Caco-2 (cell line): ENCODE measurements at regions not wholly inside any gene's neighbourhood (a gene's known extent, or its start where the extent isn't known, plus 50 kb on each side); places are given as distances from the start of the nearest gene placed in this dataset.

Source experiments
- BruUV-seq: library from RNA; stranded (reverse); fragments of 400-500 nt; replicated peaks from 2 replicates; lab custom pipeline; 2021; lab: Mats Ljungman, UMichigan
- CTCF ChIA-PET: fragments of 300-600 bp; sonication (Branson Sonifier 250); formaldehyde crosslinking; loops from one replicate; lab custom pipeline; 2022; ENCODE audit warnings: antibody characterized with exemption; lab: Charles Lee
- POLR2A ChIA-PET: fragments of 300-600 bp; sonication (Branson Sonifier 250); formaldehyde crosslinking; loops from one replicate; lab custom pipeline; 2022; ENCODE audit warnings: antibody characterized with exemption; lab: Charles Lee
- DNase-seq, 2 experiments: peaks; one replicate each; pipeline versions ENCODE4 v3.0.0 to v3.0.0-alpha.2; 2020 to 2022
- H3K27me3 ChIP-seq: replicated peaks from 2 replicates; pipeline ENCODE4 v1.6.0; 2011; ENCODE audit warnings: low read length; ENCODE audit not compliant: control insufficient read depth, insufficient read depth
- H3K36me3 ChIP-seq: 2 replicates; pipeline ENCODE4 v1.5.1; 2011; ENCODE audit warnings: low read length; ENCODE audit not compliant: control insufficient read depth, insufficient read depth
- H3K4me1 ChIP-seq: fragments of 250-450 bp; sonication (Bioruptor Pico); 2 replicates; pipeline ENCODE4 v1.5.1; 2020; ENCODE audit warnings: mild to moderate bottlenecking
- H3K4me3 ChIP-seq: 2 replicates; pipeline ENCODE4 v1.5.1; 2011; ENCODE audit warnings: low read depth, mild to moderate bottlenecking, control low read depth, low read length
- H3K9me3 ChIP-seq: fragments of 250-450 bp; sonication (Bioruptor Pico); 2 replicates; pipeline ENCODE4 v1.5.1; 2020; ENCODE audit warnings: mild to moderate bottlenecking, moderate library complexity
- H3K27ac Mint-ChIP-seq: one replicate; pipeline ENCODE4 v1.8.0; 2022; ENCODE audit warnings: mixed read lengths; ENCODE audit not compliant: unreplicated experiment
- H3K27me3 Mint-ChIP-seq: one replicate; pipeline ENCODE4 v1.8.0; 2022; ENCODE audit warnings: mixed read lengths; ENCODE audit not compliant: insufficient read depth, unreplicated experiment
- H3K36me3 Mint-ChIP-seq: one replicate; pipeline ENCODE4 v1.8.0; 2022; ENCODE audit warnings: mild to moderate bottlenecking, mixed read lengths; ENCODE audit not compliant: insufficient read depth, unreplicated experiment
- H3K4me1 Mint-ChIP-seq: one replicate; pipeline ENCODE4 v1.8.0; 2022; ENCODE audit warnings: low read depth, mixed read lengths; ENCODE audit not compliant: unreplicated experiment
- H3K4me3 Mint-ChIP-seq: one replicate; pipeline ENCODE4 v1.8.0; 2022; ENCODE audit warnings: mild to moderate bottlenecking, moderate library complexity, mixed read lengths; ENCODE audit not compliant: unreplicated experiment
- H3K9me3 Mint-ChIP-seq: one replicate; pipeline ENCODE4 v1.8.0; 2022; ENCODE audit warnings: mixed read lengths; ENCODE audit not compliant: unreplicated experiment
- intact Hi-C: fragments of 100-400 bp; cut with micrococcal nuclease; formaldehyde crosslinking; loops from one replicate; pipeline ENCODE4 v1.10.0; 2022; ENCODE audit not compliant: unreplicated experiment
- TF ChIP-seq, protein P1 (sequence below), 2 experiments: fragments of 200-600 bp in 1 of 2; IDR thresholded peaks; 1 replicate in 1 of 2; 2 replicates in 1 of 2; pipeline versions ENCODE4 v1.5.1 to v1.8.0; 2011 to 2022; ENCODE audit warnings: antibody characterized with exemption in 1 of 2, control low read depth in 1 of 2, inconsistent platforms in 1 of 2, low read depth in 1 of 2, low read length in 1 of 2, mild to moderate bottlenecking in 1 of 2, moderate library complexity in 1 of 2; ENCODE audit not compliant: insufficient read depth in 1 of 2, severe bottlenecking in 1 of 2, unreplicated experiment in 1 of 2

GRCh38 chr5:40025586-40025985 lies 600.8 kb upstream of the DAB2 start:
- no TSS peak for BruUV-seq
- H3K4me3 Mint-ChIP-seq, result no peak overlapping the region
- H3K27ac Mint-ChIP-seq, result no peak overlapping the region
- CTCF ChIA-PET, result no interaction called here
- no peaks in the 10 kb centered on the region for H3K27me3 ChIP-seq
- TF ChIP-seq, protein P1, sequence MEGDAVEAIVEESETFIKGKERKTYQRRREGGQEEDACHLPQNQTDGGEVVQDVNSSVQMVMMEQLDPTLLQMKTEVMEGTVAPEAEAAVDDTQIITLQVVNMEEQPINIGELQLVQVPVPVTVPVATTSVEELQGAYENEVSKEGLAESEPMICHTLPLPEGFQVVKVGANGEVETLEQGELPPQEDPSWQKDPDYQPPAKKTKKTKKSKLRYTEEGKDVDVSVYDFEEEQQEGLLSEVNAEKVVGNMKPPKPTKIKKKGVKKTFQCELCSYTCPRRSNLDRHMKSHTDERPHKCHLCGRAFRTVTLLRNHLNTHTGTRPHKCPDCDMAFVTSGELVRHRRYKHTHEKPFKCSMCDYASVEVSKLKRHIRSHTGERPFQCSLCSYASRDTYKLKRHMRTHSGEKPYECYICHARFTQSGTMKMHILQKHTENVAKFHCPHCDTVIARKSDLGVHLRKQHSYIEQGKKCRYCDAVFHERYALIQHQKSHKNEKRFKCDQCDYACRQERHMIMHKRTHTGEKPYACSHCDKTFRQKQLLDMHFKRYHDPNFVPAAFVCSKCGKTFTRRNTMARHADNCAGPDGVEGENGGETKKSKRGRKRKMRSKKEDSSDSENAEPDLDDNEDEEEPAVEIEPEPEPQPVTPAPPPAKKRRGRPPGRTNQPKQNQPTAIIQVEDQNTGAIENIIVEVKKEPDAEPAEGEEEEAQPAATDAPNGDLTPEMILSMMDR (IDR thresholded peaks at IDR 0.05; ENCODE audit: insufficient read depth in 1 of 2, low read depth in 1 of 2, low read length in 1 of 2, severe bottlenecking in 1 of 2, unreplicated experiment in 1 of 2), result no peak
- intact Hi-C loops, result no loop called here
- POLR2A ChIA-PET, result no interaction called here
- no peaks in the 10 kb centered on the region for H3K4me1 ChIP-seq
- H3K27me3 Mint-ChIP-seq, result peaks cover 15% of the 10 kb centered on the region
- H3K36me3 ChIP-seq, result no peaks in the 10 kb centered on the region
- H3K4me3 ChIP-seq, result no peak overlapping the region
- no peaks in the 10 kb centered on the region for H3K36me3 Mint-ChIP-seq
- DNase-seq, result no peak
- no peaks in the 10 kb centered on the region for H3K4me1 Mint-ChIP-seq
- no peaks in the 10 kb centered on the region for H3K9me3 ChIP-seq
- no peaks in the 10 kb centered on the region for H3K9me3 Mint-ChIP-seq

DNA sequence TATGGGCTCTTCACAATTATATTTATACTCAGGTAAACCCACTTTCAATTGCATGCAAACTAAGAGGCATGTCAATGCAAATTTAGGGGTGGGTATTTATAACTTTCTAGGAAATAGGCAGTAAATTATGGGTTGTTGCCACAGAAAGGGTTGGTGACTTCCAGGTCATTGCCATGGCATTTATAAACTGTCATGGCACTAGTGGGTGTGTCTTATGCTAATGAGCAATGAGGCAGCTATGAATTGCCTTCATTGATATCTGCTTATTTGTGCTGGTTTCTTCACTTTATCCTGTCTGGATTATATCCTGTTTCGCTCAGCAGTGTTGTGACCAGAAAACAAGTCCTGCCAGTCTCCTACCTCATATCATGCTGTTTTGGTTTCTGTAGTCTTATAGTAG lies 597.3 kb upstream of the DAB2 start:
- Histone ChIP-seq H3K27me3 (no peaks in the 10 kb centered on the region), H3K4me1 (no peaks in the 10 kb centered on the region), H3K9me3 (no peaks in the 10 kb centered on the region), H3K36me3 (no peaks in the 10 kb centered on the region), H3K4me3 (no peak overlapping the region)
- Mint-ChIP-seq H3K4me1 (no peaks in the 10 kb centered on the region), H3K27ac (no peak overlapping the region), H3K9me3 (no peaks in the 10 kb centered on the region), H3K4me3 (no peak overlapping the region), H3K27me3 (peaks cover 18% of the 10 kb centered on the region), H3K36me3 (no peaks in the 10 kb centered on the region)
- ChIA-PET POLR2A (no interaction called here), CTCF (no interaction called here)
- BruUV-seq, result no TSS peak
- TF ChIP-seq, protein P1 (IDR thresholded peaks at IDR 0.05; ENCODE audit: insufficient read depth in 1 of 2, low read depth in 1 of 2, low read length in 1 of 2, severe bottlenecking in 1 of 2, unreplicated experiment in 1 of 2), result no peak
- intact Hi-C loops, result no loop called here
- DNase-seq, result no peak

- Histone ChIP-seq H3K36me3 (no peaks in the 10 kb centered on the region), H3K27me3 (no peaks in the 10 kb centered on the region), H3K9me3 (no peaks in the 10 kb centered on the region), H3K4me3 (no peak overlapping the region), H3K4me1 (no peaks in the 10 kb centered on the region)
- Mint-ChIP-seq H3K36me3 (no peaks in the 10 kb centered on the region), H3K27ac (no peak overlapping the region), H3K4me1 (no peaks in the 10 kb centered on the region), H3K4me3 (no peak overlapping the region), H3K27me3 (peaks cover 18% of the 10 kb centered on the region), H3K9me3 (no peaks in the 10 kb centered on the region)
- CTCF ChIA-PET, result no interaction called here
- intact Hi-C loops, result no loop called here
- no TSS peak for BruUV-seq
- no peak for DNase-seq
- POLR2A ChIA-PET, result no interaction called here
- TF ChIP-seq, protein P1 (IDR thresholded peaks at IDR 0.05; ENCODE audit: insufficient read depth in 1 of 2, low read depth in 1 of 2, low read length in 1 of 2, severe bottlenecking in 1 of 2, unreplicated experiment in 1 of 2), result no peak
Measured at GRCh38 chr5:40021007-40021406, 596.2 kb upstream of the DAB2 start.
